GM12878 (cell line): ENCODE measurements at regions not wholly inside any gene's neighbourhood (a gene's known extent, or its start where the extent isn't known, plus 50 kb on each side); places are given as distances from the start of the nearest gene placed in this dataset.

Experiments used
- ATAC-seq: fragments of 200-7000 bp; cut with Tn5 transposase; 3 replicates; pipeline ENCODE4 v1.9.1; 2020; ENCODE audit warnings: mild to moderate bottlenecking, moderate library complexity
- BruUV-seq: library from RNA; stranded (reverse); fragments of 400-500 nt; replicated peaks from 2 replicates; lab custom pipeline; 2021; lab: Mats Ljungman, UMichigan
- CTCF ChIA-PET: fragments of 300-600 bp; sonication (Branson Sonifier 250); formaldehyde crosslinking; extraction: SDS; loops from one replicate; lab custom pipeline; 2021; ENCODE audit warnings: inconsistent platforms; lab: Yijun Ruan, JAX
- POLR2A ChIA-PET: fragments of 350-600 bp; formaldehyde crosslinking; extraction: SDS; loops from one replicate; lab custom pipeline; 2021; ENCODE audit warnings: inconsistent platforms; lab: Charles Lee
- RAD21 ChIA-PET: fragments of 300-600 bp; sonication (Branson Sonifier 250); formaldehyde crosslinking; loops from one replicate; lab custom pipeline; 2023; ENCODE audit warnings: antibody characterized with exemption; ENCODE audit not compliant: unreplicated experiment; lab: Charles Lee
- SMC1A ChIA-PET: fragments of 300-600 bp; sonication (Branson Sonifier 250); formaldehyde crosslinking; loops from one replicate; lab custom pipeline; 2023; ENCODE audit not compliant: unreplicated experiment, uncharacterized antibody; lab: Charles Lee
- DNase-seq: peaks from one replicate; pipeline ENCODE4 v3.0.0-alpha.2; 2011; ENCODE audit warnings: low read depth, low spot score
- FAIRE-seq: peaks from 3 replicates; lab custom pipeline; 2011; peaks lifted over from hg19 to GRCh38; lab: Jason Lieb, UNC
- H2AFZ ChIP-seq: 2 replicates; pipeline ENCODE4 v1.6.0; 2011; ENCODE audit warnings: low read depth, low read length, control low read depth; ENCODE audit not compliant: control insufficient read depth
- H3K27ac ChIP-seq: 2 replicates; pipeline ENCODE4 v1.5.1; 2011; ENCODE audit warnings: control low read depth; ENCODE audit not compliant: control insufficient read depth, insufficient read depth
- H3K27me3 ChIP-seq, 2 experiments: replicated peaks in 1 of 2; 2 replicates each; pipeline versions ENCODE4 v1.6.0 to v1.6.1; 2011; ENCODE audit warnings: low read length in 1 of 2; ENCODE audit not compliant: control insufficient read depth in 2 of 2, insufficient read depth in 2 of 2
- H3K36me3 ChIP-seq, 2 experiments: 2 replicates each; pipeline ENCODE4 v1.5.1; 2011; ENCODE audit warnings: low read length in 1 of 2; ENCODE audit not compliant: control insufficient read depth in 2 of 2, insufficient read depth in 2 of 2
- H3K4me1 ChIP-seq: 2 replicates; pipeline ENCODE4 v1.6.1; 2011; ENCODE audit warnings: mild to moderate bottlenecking, low read length, moderate library complexity, mixed read lengths; ENCODE audit not compliant: control insufficient read depth, insufficient read depth
- H3K4me2 ChIP-seq: 2 replicates; pipeline ENCODE4 v1.6.0; 2011; ENCODE audit warnings: control low read depth; ENCODE audit not compliant: control insufficient read depth, insufficient read depth
- H3K4me3 ChIP-seq: fragments of 200-600 bp; sonication (generic); 2 replicates; pipeline ENCODE4 v1.5.1; 2016
- H3K79me2 ChIP-seq: 2 replicates; pipeline ENCODE4 v1.6.0; 2011; ENCODE audit warnings: low read length; ENCODE audit not compliant: control insufficient read depth, insufficient read depth
- H3K9ac ChIP-seq: 2 replicates; pipeline ENCODE4 v1.8.0; 2011; ENCODE audit warnings: low read length, control low read depth, mixed read lengths; ENCODE audit not compliant: control insufficient read depth, insufficient read depth
- H3K9me3 ChIP-seq: replicated peaks from 3 replicates; pipeline ENCODE4 v1.5.1; 2011; ENCODE audit warnings: mild to moderate bottlenecking, low read length; ENCODE audit not compliant: control insufficient read depth, insufficient read depth
- H4K20me1 ChIP-seq: 2 replicates; pipeline ENCODE4 v1.6.0; 2011; ENCODE audit not compliant: control insufficient read depth, insufficient read depth
- BHLHE40 ChIP-seq, 2 experiments: fragments of 450-650 bp in 1 of 2; IDR thresholded peaks; 2 replicates each; pipeline ENCODE4 v1.6.1; 2011 to 2017; ENCODE audit warnings: low read depth in 2 of 2, borderline replicate concordance in 1 of 2, improper control_type of control experiment in 1 of 2, low read length in 1 of 2, mild to moderate bottlenecking in 1 of 2
- JUNB ChIP-seq: IDR thresholded peaks from 2 replicates; pipeline ENCODE4 v1.6.1; 2016; ENCODE audit warnings: antibody characterized with exemption, mild to moderate bottlenecking
- MXI1 ChIP-seq: fragments of 150-350 bp; IDR thresholded peaks from 2 replicates; pipeline ENCODE4 v1.6.1; 2011; ENCODE audit warnings: low read depth, mild to moderate bottlenecking, inconsistent platforms, low read length, improper control_type of control experiment
- MYB ChIP-seq: fragments of 150-350 bp; IDR thresholded peaks from 2 replicates; pipeline ENCODE4 v1.6.1; 2014; ENCODE audit warnings: mild to moderate bottlenecking, low read depth, low read length, borderline replicate concordance
- NR2C1 ChIP-seq: fragments of 450-650 bp; IDR thresholded peaks from 2 replicates; pipeline ENCODE4 v1.6.1; 2017; ENCODE audit warnings: antibody characterized with exemption, mild to moderate bottlenecking, moderate library complexity
- NR2F1 ChIP-seq: fragments of 450-650 bp; conservative IDR thresholded peaks from 2 replicates; pipeline ENCODE4 v1.6.1; 2017; ENCODE audit warnings: mild to moderate bottlenecking
- RAD21 ChIP-seq: IDR thresholded peaks from 2 replicates; pipeline ENCODE4 v1.6.1; 2011; ENCODE audit warnings: mild to moderate bottlenecking, low read depth, low read length, moderate library complexity; ENCODE audit not compliant: insufficient read depth
- RB1 ChIP-seq: fragments of 450-650 bp; formaldehyde crosslinking; IDR thresholded peaks from 2 replicates; pipeline ENCODE4 v1.6.1; 2017; ENCODE audit warnings: mild to moderate bottlenecking, borderline replicate concordance
- RUNX3 ChIP-seq: IDR thresholded peaks from 2 replicates; pipeline ENCODE4 v1.6.1; 2012; ENCODE audit warnings: low read length, inconsistent platforms
- SIX5 ChIP-seq: IDR thresholded peaks from 2 replicates; pipeline ENCODE4 v1.6.1; 2011; ENCODE audit warnings: mild to moderate bottlenecking, low read depth, low read length, moderate library complexity; ENCODE audit not compliant: severe bottlenecking
- SMARCA5 ChIP-seq: fragments of 450-650 bp; IDR thresholded peaks from 2 replicates; pipeline ENCODE4 v1.6.1; 2017; ENCODE audit warnings: mild to moderate bottlenecking
- SP1 ChIP-seq: IDR thresholded peaks from one replicate; pipeline ENCODE4 v1.6.1; 2011; ENCODE audit warnings: low read depth, low read length
- SUPT20H ChIP-seq: IDR thresholded peaks from 2 replicates; pipeline ENCODE4 v1.6.1; 2011; ENCODE audit warnings: low read depth, mild to moderate bottlenecking, low read length, moderate library complexity, borderline replicate concordance; ENCODE audit not compliant: control insufficient read depth
- SUZ12 ChIP-seq: fragments of 200-600 bp; sonication (generic); IDR thresholded peaks from one replicate; pipeline ENCODE4 v1.6.1; 2018; ENCODE audit warnings: antibody characterized with exemption, mild to moderate bottlenecking; ENCODE audit not compliant: unreplicated experiment
- ZNF217 ChIP-seq: fragments of 450-650 bp; IDR thresholded peaks from 2 replicates; pipeline ENCODE4 v1.6.1; 2017; ENCODE audit warnings: antibody characterized with exemption, mild to moderate bottlenecking
- ZSCAN29 ChIP-seq: fragments of 450-650 bp; IDR thresholded peaks from 2 replicates; pipeline ENCODE4 v1.6.1; 2017; ENCODE audit warnings: mild to moderate bottlenecking, moderate library complexity
- ZZZ3 ChIP-seq: IDR thresholded peaks from 2 replicates; pipeline ENCODE4 v1.6.1; 2011; ENCODE audit warnings: low read depth; ENCODE audit not compliant: control insufficient read depth, insufficient read length
- WGBS: methylation state at CpG from one replicate; pipeline ENCODE4 v1.1.6; 2016; ENCODE audit warnings: low lambda C conversion rate; ENCODE audit not compliant: insufficient replicate concordance, insufficient coverage; ENCODE audit errors: missing lambda C conversion rate; 5-methylcytosine and 5-hydroxymethylcytosine counted together
- in situ Hi-C: fragments of 300-500 bp; cut with MboI; formaldehyde crosslinking; loops from 9 replicates; pipeline ENCODE4 v1.14.3; 2018; ENCODE audit warnings: mixed read lengths
- intact Hi-C: fragments of 100-400 bp; cut with micrococcal nuclease; formaldehyde crosslinking; loops from one replicate; pipeline ENCODE4 v1.14.2; 2022; ENCODE audit not compliant: unreplicated experiment

DNA sequence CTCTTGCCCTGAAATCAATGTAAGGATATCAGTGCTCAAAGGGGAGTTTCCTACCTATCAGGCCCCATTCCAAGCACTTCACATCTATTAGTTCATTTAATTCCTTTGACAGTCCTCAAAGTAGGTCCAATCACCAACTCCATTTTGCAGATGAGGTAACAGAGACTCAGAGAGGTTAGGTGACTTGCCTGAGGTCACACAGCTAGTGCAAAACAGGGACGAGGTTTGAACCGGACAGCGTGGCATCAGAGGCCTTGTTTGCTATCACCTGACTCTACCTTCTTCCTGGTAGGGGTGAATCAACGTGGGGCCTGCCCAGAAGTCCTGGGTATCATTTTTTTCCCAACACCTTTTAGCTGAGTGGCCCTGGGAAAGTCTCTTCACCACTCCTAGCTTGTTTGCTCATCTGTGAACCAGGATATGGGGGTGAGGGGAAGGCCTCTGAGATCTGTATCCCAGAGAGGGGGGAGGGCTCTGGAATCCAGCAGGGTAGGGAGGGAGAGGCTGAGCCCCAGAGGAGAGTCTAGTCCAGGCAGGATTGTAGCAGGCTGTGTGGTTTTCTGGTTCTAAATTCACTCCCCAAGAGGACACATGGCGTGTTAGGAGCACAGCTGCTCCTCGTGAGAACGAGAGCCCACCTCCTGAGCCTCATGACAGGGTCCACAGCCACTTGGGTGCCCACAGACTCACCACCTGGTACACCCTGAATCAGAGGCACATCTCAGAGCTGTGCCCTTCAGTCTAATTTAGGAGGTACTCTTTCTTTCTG, 174.7 kb downstream of the MN1 start:
- no peak overlapping the region for H3K4me2 ChIP-seq
- in situ Hi-C loops = no loop called here
- CTCF ChIA-PET = no interaction called here
- WGBS = 13% methylated on average over 7 of the region's 7 CpGs
- no peak for TF ChIP-seq BHLHE40 (IDR thresholded peaks at IDR 0.05; ENCODE audit: borderline replicate concordance in 1 of 2, low read depth in 2 of 2, low read length in 1 of 2)
- no peak for TF ChIP-seq MYB
- TF ChIP-seq NR2C1 = no peak
- no peak for TF ChIP-seq SMARCA5
- TF ChIP-seq RAD21 = no peak
- no peak for TF ChIP-seq RB1
- no peak for TF ChIP-seq ZSCAN29
- no peak for TF ChIP-seq ZZZ3
- H4K20me1 ChIP-seq = no peaks in the 10 kb centered on the region
- H3K27me3 ChIP-seq = no peaks in the 10 kb centered on the region; a peak in 1 of 4 replicates
- POLR2A ChIA-PET = no interaction called here
- no peak overlapping the region for H3K9ac ChIP-seq
- RAD21 ChIA-PET = no interaction called here
- H2AFZ ChIP-seq = no peak overlapping the region
- no peaks in the 10 kb centered on the region for H3K79me2 ChIP-seq
- no peaks in the 10 kb centered on the region for H3K9me3 ChIP-seq
- intact Hi-C loops = no loop called here
- H3K36me3 ChIP-seq = no peaks in the 10 kb centered on the region
- no peak overlapping the region for H3K4me3 ChIP-seq
- ATAC-seq (no peak), DNase-seq (no peak), FAIRE-seq (no peak)
- no peak overlapping the region for H3K27ac ChIP-seq
- no peaks in the 10 kb centered on the region for H3K4me1 ChIP-seq
- BruUV-seq = no TSS peak
- SMC1A ChIA-PET = no interaction called here

DNA sequence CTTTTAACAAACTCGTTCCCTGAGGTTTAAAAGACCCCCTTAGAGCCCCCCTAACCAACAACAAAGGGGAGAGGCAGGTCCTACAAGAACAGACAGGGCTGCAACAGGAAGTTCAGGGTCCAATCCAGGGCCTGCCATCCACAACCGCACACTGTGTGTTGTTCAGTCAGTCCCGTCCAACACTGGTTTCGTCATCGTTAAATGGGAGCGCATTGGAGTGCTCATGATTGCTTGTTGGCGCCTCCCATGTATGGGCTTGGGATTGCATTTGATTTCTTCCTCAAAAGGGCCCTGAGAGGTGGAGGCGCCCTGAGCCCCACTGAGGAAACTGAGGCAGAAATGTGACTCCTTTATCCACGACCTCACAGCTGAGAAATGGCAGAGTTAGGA, 174.1 kb downstream of the MN1 start:
- intact Hi-C loops = no loop called here
- H4K20me1 ChIP-seq = no peaks in the 10 kb centered on the region
- ChIA-PET CTCF (no interaction called here), RAD21 (no interaction called here), SMC1A (no interaction called here), POLR2A (no interaction called here)
- ATAC-seq (no peak), DNase-seq (no peak), FAIRE-seq (no peak)
- H3K27ac ChIP-seq = no peak overlapping the region
- no peaks in the 10 kb centered on the region; a peak in 1 of 4 replicates for H3K27me3 ChIP-seq
- no peaks in the 10 kb centered on the region for H3K4me1 ChIP-seq
- no peak overlapping the region for H3K4me2 ChIP-seq
- in situ Hi-C loops = no loop called here
- no peaks in the 10 kb centered on the region for H3K36me3 ChIP-seq
- no peak overlapping the region for H2AFZ ChIP-seq
- BruUV-seq = no TSS peak
- no peaks in the 10 kb centered on the region for H3K79me2 ChIP-seq
- 44% methylated on average over 9 of the region's 9 CpGs for WGBS
- no peaks in the 10 kb centered on the region for H3K9me3 ChIP-seq
- H3K4me3 ChIP-seq = no peak overlapping the region
- H3K9ac ChIP-seq = no peak overlapping the region
- TF ChIP-seq ZNF217 (no peak), MXI1 (no peak), SIX5 (no peak), NR2F1 (no peak), RUNX3 (no peak), JUNB (no peak), SUPT20H (no peak), SUZ12 (no peak), SP1 (no peak)
